Prostate gland (tissue), 2 donors: ENCODE measurements at regions not wholly inside any gene's neighbourhood (a gene's known extent, or its start where the extent isn't known, plus 50 kb on each side); places are given as distances from the start of the nearest gene placed in this dataset.

ENCODE experiments used
- CTCF ChIP-seq, 4 experiments: fragments of 200-600 bp in 2 of 4; fragments of 450-650 bp in 2 of 4; sonication (generic) in 2 of 4; IDR thresholded peaks; 1 replicate in 3 of 4; 2 replicates in 1 of 4; pipeline ENCODE4 v1.5.1; 2016 to 2019; ENCODE audit warnings: antibody characterized with exemption in 4 of 4, mild to moderate bottlenecking in 2 of 4, moderate library complexity in 2 of 4
- POLR2A ChIP-seq: fragments of 450-650 bp; IDR thresholded peaks from one replicate; pipeline ENCODE4 v1.6.1; 2016; ENCODE audit warnings: antibody characterized with exemption, mild to moderate bottlenecking
- POLR2AphosphoS5 ChIP-seq: sonication (generic); formaldehyde crosslinking; IDR thresholded peaks from one replicate; pipeline ENCODE4 v1.6.1; 2017; ENCODE audit warnings: antibody characterized with exemption

GRCh38 chr18:1522249-1522615 is 617.6 kb downstream of the ADCYAP1 start:
- no peak for TF ChIP-seq CTCF (IDR thresholded peaks at IDR 0.05)
- TF ChIP-seq POLR2A = no peak
- TF ChIP-seq POLR2AphosphoS5 = no peak
